Activated CD4-positive, alpha-beta T cell treated with anti-CD3 and anti-CD28 coated beads, Interleukin-2, amount 10 ng/mL, durations not matched to agents 24 days and 14 days (primary cell): ENCODE measurements at regions not wholly inside any gene's neighbourhood (a gene's known extent, or its start where the extent isn't known, plus 50 kb on each side); places are given as distances from the start of the nearest gene placed in this dataset.

Experiments used
- DNase-seq: peaks from one replicate; pipeline ENCODE4 v3.0.0; 2022
- H3K27ac Mint-ChIP-seq: one replicate; pipeline ENCODE4 v1.8.0; 2022; ENCODE audit warnings: mild to moderate bottlenecking, mixed read lengths
- H3K27me3 Mint-ChIP-seq: one replicate; pipeline ENCODE4 v1.8.0; 2022; ENCODE audit warnings: mixed read lengths
- H3K36me3 Mint-ChIP-seq: one replicate; pipeline ENCODE4 v1.8.0; 2022; ENCODE audit warnings: low read depth, mild to moderate bottlenecking, mixed read lengths
- H3K4me1 Mint-ChIP-seq: one replicate; pipeline ENCODE4 v1.8.0; 2021; ENCODE audit warnings: mixed read lengths
- H3K4me3 Mint-ChIP-seq: one replicate; pipeline ENCODE4 v1.8.0; 2022; ENCODE audit warnings: mild to moderate bottlenecking, moderate library complexity, mixed read lengths
- H3K9me3 Mint-ChIP-seq: one replicate; pipeline ENCODE4 v1.8.0; 2021; ENCODE audit warnings: mixed read lengths
- intact Hi-C: fragments of 100-400 bp; cut with micrococcal nuclease; formaldehyde crosslinking; loops from one replicate; pipeline ENCODE4 v1.15.1; 2023

DNA sequence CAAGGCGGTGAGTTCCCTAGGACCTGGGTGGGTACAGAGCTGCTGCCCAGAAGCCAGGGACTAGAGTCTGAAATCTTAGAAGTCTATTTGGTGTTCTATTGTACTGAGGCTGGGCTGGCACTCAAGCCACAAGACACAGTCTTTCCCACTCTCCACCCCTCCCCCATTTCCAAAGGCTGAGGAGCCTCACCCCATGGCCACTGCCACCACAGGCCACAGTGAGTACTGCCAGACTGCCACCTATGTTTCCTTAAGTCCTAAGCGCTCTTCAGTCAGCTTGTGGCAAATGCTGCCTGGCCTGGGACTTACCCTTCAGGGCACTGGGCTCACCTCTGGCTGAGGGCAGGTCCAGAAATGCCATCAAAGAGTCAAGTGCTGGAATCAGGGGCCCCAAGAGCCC, 469.3 kb downstream of the HAO1 start:
- Mint-ChIP-seq H3K36me3 (no peaks in the 10 kb centered on the region), H3K4me3 (no peak overlapping the region), H3K27me3 (no peaks in the 10 kb centered on the region), H3K27ac (no peak overlapping the region), H3K4me1 (no peaks in the 10 kb centered on the region), H3K9me3 (no peaks in the 10 kb centered on the region)
- intact Hi-C loops: no loop called here
- DNase-seq: no peak

DNA sequence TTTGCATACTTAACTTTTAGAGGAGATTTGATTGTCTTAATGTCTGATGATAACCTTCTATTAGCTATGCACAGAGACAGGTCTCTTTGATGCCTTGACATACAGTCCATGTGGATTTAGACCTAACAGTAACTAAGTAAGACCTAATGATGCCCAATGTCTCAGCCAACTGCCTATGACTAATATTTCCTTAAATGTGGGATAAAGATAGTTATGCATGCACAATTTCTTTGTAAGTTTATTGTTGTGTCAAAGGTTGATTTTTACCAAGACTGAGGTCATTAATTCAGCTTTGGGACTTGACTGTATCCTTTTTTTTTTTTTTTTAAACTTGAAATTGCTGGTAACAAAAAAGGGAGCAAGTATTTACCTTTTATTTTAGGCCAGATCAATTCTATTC, 450.0 kb downstream of the HAO1 start:
- Mint-ChIP-seq H3K4me3 (no peak overlapping the region), H3K27me3 (no peaks in the 10 kb centered on the region), H3K27ac (no peak overlapping the region), H3K36me3 (no peaks in the 10 kb centered on the region), H3K9me3 (no peaks in the 10 kb centered on the region), H3K4me1 (no peaks in the 10 kb centered on the region)
- DNase-seq: no peak
- intact Hi-C loops: no loop called here

DNA sequence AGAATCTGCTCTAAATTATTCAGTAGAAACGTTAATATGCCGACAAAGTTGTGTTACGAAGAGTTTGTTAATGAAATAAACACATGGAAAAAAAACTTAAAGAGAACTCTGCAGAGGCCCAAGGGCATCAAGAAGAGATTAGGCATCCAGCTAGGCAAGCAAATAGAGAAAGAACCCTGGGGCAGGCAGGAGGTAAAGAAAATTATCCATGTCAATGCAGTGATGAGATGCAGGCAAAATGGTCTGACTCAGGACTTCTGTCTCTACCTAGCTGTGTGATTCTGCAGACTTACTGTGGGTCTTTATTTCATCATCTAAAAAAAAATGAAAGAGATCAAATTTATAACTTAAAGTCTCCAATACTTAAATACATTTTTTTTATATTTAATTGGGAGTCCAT, 448.0 kb downstream of the HAO1 start:
- no peaks in the 10 kb centered on the region for H3K27me3 Mint-ChIP-seq
- intact Hi-C loops: no loop called here
- no peaks in the 10 kb centered on the region for H3K36me3 Mint-ChIP-seq
- no peaks in the 10 kb centered on the region for H3K9me3 Mint-ChIP-seq
- DNase-seq: no peak
- no peak overlapping the region for H3K4me3 Mint-ChIP-seq
- no peaks in the 10 kb centered on the region for H3K4me1 Mint-ChIP-seq
- H3K27ac Mint-ChIP-seq: no peak overlapping the region

DNA sequence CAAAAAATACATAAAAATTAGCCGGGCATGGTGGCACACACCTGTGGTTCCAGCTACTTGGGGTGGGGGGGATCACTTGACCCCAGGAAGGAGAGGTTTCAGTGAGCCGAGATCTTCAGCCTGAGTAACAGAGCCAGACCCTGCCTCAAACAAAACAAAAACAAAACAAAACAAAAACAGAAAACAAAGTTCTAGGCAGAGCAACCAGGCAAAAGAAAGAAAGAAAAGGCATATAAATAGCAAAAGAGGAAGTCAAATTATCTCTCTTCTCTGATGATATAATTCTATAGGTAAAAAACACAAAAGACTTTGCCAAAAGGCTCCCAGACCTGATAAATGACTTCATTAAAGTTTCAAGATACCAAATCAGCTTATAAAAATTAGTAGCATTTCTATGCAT, 446.9 kb downstream of the HAO1 start:
- Mint-ChIP-seq H3K27me3 (no peaks in the 10 kb centered on the region), H3K4me1 (no peaks in the 10 kb centered on the region), H3K9me3 (no peaks in the 10 kb centered on the region), H3K36me3 (no peaks in the 10 kb centered on the region), H3K27ac (no peak overlapping the region), H3K4me3 (no peak overlapping the region)
- intact Hi-C loops: no loop called here
- no peak for DNase-seq

DNA sequence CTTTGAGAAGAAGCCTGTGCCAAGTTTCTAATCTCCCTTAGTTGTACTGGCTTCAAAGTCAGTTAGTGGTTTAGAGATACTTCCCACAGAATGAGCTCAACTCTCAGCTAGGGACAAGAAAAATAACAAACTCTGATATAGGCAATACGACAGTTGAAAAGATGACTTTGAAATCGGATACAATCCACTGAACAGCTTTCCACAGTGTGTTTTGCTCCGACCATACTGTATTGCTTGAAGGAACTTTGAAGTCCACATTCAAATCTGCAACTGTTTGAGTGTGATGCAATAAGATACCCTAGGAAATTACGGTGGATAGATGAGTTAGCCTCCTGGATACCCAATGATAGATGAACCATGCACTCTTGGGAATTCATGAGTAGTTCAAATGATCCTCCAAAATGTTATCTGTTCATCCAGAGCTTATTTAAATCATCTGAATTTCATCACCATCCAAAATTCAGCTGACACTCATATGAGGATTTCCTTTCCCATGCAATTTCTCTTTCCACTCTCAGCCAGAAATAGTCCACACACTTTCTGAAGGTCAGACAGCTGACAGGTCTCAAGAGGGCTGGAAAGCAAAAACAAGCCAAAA, 443.8 kb downstream of the HAO1 start:
- H3K4me3 Mint-ChIP-seq: no peak overlapping the region
- no peaks in the 10 kb centered on the region for H3K4me1 Mint-ChIP-seq
- H3K9me3 Mint-ChIP-seq: no peaks in the 10 kb centered on the region
- no peak overlapping the region for H3K27ac Mint-ChIP-seq
- intact Hi-C loops: no loop called here
- H3K36me3 Mint-ChIP-seq: no peaks in the 10 kb centered on the region
- no peak for DNase-seq
- no peaks in the 10 kb centered on the region for H3K27me3 Mint-ChIP-seq

DNA sequence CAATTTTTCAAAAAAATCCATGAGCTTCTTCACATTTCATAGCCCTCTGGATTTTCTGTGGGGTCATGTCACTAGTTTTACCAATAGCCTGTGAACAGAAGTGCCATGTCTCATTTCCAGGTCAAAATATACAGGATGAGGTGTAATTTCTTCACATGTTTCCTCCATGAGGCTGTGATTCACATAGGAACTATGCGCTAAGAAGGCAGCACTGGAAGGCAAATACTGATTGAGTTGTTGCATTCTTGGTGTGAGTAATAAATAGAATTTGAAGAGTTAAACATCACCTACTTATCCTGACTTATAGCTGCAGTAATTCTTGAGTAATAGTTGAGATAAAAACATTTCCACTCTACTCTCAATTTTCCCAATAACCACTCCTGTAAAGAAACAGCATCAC, 442.3 kb downstream of the HAO1 start:
- Mint-ChIP-seq H3K4me3 (no peak overlapping the region), H3K4me1 (no peaks in the 10 kb centered on the region), H3K27ac (no peak overlapping the region), H3K36me3 (no peaks in the 10 kb centered on the region), H3K27me3 (no peaks in the 10 kb centered on the region), H3K9me3 (no peaks in the 10 kb centered on the region)
- intact Hi-C loops: no loop called here
- DNase-seq: no peak

DNA sequence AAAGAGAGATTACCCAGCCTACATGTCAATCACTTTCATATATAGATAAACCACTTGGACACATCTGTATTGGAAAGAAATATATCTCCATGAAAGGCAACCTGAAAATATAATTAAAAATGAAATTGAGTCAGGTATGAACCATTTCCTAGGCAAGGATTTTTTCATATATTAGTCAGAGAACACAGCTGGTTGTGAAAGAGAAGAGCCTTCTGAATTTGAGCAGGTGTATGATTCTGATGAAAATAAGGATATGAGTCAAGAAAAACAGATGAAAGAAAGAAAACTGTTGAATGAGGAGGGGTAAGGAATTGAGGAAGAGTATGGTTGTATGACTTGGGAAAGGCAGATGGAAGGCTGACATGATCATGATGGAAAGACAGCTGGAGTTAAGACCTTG, 441.1 kb downstream of the HAO1 start:
- no peak overlapping the region for H3K27ac Mint-ChIP-seq
- H3K27me3 Mint-ChIP-seq: no peaks in the 10 kb centered on the region
- H3K4me1 Mint-ChIP-seq: no peaks in the 10 kb centered on the region
- intact Hi-C loops: no loop called here
- DNase-seq: no peak
- no peaks in the 10 kb centered on the region for H3K36me3 Mint-ChIP-seq
- no peaks in the 10 kb centered on the region for H3K9me3 Mint-ChIP-seq
- H3K4me3 Mint-ChIP-seq: no peak overlapping the region

DNA sequence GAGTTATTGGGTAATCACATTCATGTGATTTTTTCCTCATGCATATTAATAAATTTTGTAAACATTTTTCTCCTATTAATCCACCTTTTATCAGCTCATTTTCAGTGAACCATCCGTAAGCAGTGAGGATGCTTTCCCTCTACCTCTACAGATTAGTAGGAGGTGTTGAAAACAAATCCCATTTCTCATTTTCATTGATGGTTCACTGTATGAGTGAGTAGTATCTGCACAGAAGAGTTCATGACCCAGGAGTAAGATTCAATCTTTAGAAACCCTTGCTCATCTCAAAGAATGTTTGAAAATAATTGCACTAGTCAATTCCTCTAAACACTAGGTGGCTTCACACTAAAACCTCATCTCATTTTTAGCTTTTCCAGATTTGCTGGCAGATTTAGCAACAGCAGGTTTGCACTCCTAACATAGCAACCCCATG, 440.0 kb downstream of the HAO1 start:
- Mint-ChIP-seq H3K9me3 (no peaks in the 10 kb centered on the region), H3K4me1 (no peaks in the 10 kb centered on the region), H3K36me3 (no peaks in the 10 kb centered on the region), H3K27me3 (no peaks in the 10 kb centered on the region), H3K4me3 (no peak overlapping the region), H3K27ac (no peak overlapping the region)
- no peak for DNase-seq
- intact Hi-C loops: no loop called here

DNA sequence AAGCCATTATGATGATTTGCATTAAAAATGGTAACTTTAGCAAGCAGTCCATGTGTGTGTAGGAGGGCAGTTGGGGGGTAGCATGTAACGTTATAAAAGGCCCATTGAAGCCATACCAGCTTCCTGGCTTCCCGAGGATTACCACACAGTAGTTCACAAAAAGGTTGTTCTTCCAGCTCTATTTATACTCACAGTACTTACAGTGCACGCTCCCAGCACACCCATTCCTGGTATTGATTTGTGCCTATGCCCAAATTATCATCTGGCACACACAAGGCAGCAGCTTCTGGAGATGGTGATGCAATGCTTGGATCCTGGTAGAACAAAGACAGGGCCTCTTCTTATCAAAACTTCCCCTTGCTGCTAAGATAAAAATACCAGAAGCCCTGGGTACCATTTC, 436.8 kb downstream of the HAO1 start:
- no peak overlapping the region for H3K4me3 Mint-ChIP-seq
- no peaks in the 10 kb centered on the region for H3K4me1 Mint-ChIP-seq
- intact Hi-C loops: no loop called here
- DNase-seq: no peak
- H3K36me3 Mint-ChIP-seq: no peaks in the 10 kb centered on the region
- H3K9me3 Mint-ChIP-seq: no peaks in the 10 kb centered on the region
- H3K27me3 Mint-ChIP-seq: no peaks in the 10 kb centered on the region
- H3K27ac Mint-ChIP-seq: no peak overlapping the region

DNA sequence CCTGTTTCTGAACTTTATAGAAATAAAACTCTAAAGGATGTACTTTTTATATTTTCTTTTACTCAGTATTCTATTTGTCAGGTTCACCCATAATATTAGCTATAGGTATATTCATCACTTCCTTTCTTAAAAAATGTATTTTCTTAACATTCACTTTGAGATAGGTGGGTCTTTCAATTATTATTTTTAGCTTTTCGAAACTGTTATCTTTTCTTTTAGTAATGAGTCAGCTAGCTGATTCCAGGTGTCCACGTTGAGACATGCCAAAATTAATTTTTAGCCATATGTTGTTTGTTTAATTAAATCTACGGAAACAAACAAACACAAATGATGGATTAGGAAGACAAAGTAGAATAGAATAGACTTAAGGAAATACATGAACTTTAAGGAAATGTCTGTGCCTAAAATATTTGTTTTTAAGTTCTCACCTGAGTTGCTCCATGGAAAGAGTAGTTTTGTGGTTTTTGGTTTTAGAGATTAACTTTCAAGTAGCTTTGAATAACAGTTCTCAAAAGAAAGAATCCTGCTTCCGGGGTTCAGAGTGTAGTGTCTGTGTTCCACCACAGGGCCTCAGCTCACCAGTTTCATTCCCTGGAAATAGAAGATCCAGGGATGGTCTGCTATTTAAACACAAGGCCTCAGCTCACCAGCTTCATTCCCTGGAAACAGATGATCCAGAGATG, 435.0 kb downstream of the HAO1 start:
- no peak overlapping the region for H3K4me3 Mint-ChIP-seq
- DNase-seq: no peak
- H3K9me3 Mint-ChIP-seq: no peaks in the 10 kb centered on the region
- intact Hi-C loops: no loop called here
- no peak overlapping the region for H3K27ac Mint-ChIP-seq
- H3K36me3 Mint-ChIP-seq: no peaks in the 10 kb centered on the region
- no peaks in the 10 kb centered on the region for H3K27me3 Mint-ChIP-seq
- no peaks in the 10 kb centered on the region for H3K4me1 Mint-ChIP-seq

DNA sequence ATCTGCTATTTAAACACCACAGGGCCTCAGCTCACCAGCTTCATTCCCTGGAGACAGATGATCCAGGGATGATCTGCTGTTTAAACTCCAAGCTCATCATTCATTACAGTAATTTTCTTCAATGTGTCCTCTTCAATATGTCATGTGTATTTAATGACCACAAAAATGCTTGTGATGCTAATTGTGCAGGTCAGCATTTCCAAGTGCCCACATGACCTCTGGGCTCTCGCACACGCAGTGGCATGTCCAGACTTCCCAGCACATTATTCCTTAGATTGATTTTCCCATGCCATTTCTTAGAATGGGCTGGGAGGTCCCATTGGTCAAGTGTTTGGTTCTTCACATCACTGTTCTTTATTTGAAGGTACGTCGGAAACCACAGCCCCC, 434.4 kb downstream of the HAO1 start:
- Mint-ChIP-seq H3K9me3 (no peaks in the 10 kb centered on the region), H3K36me3 (no peaks in the 10 kb centered on the region), H3K27ac (no peak overlapping the region), H3K4me3 (no peak overlapping the region), H3K4me1 (no peaks in the 10 kb centered on the region), H3K27me3 (no peaks in the 10 kb centered on the region)
- intact Hi-C loops: no loop called here
- DNase-seq: no peak

DNA sequence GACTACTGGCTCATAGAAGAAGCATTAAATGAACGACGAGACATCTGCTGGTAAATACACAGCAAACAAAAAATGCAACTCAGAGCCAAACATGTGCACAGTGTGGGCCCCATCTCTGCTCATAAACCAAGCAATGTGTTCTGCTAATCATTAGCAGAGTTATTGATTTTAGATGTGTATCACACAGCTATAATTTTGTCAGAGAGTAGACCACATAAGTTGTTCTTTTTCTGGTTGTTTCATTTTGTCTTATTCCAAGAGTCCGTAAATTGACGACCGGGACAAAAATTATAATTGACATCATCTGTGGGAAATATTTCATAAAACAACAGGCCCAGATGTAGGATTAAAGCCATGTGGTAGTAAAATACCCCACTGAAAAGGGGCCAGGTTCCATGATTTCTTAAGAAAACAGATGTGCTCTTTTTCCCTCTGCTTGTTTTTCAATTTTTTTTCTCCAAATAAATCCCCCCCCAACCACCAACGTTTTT, 423.6 kb downstream of the HAO1 start:
- no peak for DNase-seq
- Mint-ChIP-seq H3K4me1 (no peaks in the 10 kb centered on the region), H3K27ac (no peak overlapping the region), H3K4me3 (no peak overlapping the region), H3K36me3 (no peaks in the 10 kb centered on the region), H3K27me3 (no peaks in the 10 kb centered on the region), H3K9me3 (no peaks in the 10 kb centered on the region)
- intact Hi-C loops: no loop called here

DNA sequence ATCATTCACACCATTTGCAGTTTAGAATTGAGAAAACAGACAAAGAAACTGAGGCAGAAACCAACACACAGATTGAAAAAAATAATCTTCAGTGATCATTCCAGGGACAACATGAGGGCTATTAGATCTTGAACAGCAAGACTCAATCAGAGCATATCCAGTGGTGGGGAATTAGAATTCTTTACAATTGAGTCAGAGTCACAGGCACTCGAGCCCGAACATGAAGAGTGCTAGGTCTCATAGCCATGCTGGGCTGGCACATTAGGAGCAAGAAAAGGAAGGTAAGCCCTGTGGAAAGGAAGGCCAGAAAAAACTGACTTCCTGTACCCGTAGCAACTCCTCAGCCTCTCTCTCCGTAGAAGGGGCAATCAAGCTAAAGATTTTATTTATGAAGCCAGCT, 419.9 kb downstream of the HAO1 start:
- Mint-ChIP-seq H3K9me3 (no peaks in the 10 kb centered on the region), H3K27ac (no peak overlapping the region), H3K4me1 (no peaks in the 10 kb centered on the region), H3K36me3 (no peaks in the 10 kb centered on the region), H3K27me3 (no peaks in the 10 kb centered on the region), H3K4me3 (no peak overlapping the region)
- intact Hi-C loops: no loop called here
- no peak for DNase-seq

DNA sequence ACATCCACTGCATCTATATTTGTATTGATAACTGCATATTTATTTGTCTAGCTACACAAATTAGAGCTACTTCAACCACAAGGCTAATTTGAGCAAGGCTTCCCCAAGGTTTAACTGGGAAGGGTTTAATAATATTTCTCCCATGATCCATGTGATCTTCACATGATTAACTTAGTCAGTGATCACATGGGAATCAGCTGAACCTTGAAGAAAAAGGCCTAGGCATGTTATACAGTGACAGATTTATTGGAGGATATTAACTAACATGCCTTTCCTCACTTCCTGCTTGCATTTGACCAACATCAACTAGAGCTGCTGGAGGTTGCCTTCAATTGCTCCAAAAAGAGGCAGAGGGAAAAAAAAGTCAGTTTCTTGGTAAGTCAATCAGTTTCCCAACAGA, 417.0 kb downstream of the HAO1 start:
- no peak for DNase-seq
- H3K9me3 Mint-ChIP-seq: no peaks in the 10 kb centered on the region
- H3K4me1 Mint-ChIP-seq: no peaks in the 10 kb centered on the region
- H3K36me3 Mint-ChIP-seq: no peaks in the 10 kb centered on the region
- no peak overlapping the region for H3K27ac Mint-ChIP-seq
- intact Hi-C loops: no loop called here
- H3K27me3 Mint-ChIP-seq: no peaks in the 10 kb centered on the region
- H3K4me3 Mint-ChIP-seq: no peak overlapping the region

DNA sequence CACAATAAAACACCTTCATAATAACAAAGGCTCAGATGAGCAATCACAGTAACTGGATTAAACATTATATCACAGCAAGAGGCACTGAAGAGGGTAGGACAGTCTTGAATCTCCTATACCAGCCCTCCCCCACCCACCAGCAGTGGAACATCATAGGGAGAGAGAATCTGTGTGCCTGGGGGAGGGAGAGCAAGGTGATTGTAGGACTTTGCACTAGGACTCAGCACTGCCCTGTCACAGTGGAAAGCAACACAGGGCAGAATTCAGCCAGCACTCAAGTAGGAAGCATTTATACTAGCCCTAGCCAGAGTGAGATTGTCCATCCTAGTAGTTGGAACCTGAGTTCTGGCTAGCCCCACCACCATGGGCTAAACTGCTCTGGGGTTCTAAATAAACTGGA, 400.2 kb downstream of the HAO1 start:
- peaks cover 6% of the 10 kb centered on the region for H3K9me3 Mint-ChIP-seq
- DNase-seq: no peak
- intact Hi-C loops: no loop called here
- H3K27me3 Mint-ChIP-seq: no peaks in the 10 kb centered on the region
- no peaks in the 10 kb centered on the region for H3K36me3 Mint-ChIP-seq
- no peak overlapping the region for H3K27ac Mint-ChIP-seq
- no peaks in the 10 kb centered on the region for H3K4me1 Mint-ChIP-seq
- H3K4me3 Mint-ChIP-seq: no peak overlapping the region
